HFF-Myc (cell line): ENCODE measurements at regions not wholly inside any gene's neighbourhood (a gene's known extent, or its start where the extent isn't known, plus 50 kb on each side); places are given as distances from the start of the nearest gene placed in this dataset.

Source experiments
- DNase-seq: peaks from one replicate; pipeline ENCODE4 v3.0.0-alpha.2; 2011; ENCODE audit warnings: low read depth; ENCODE audit errors: extremely low read depth
- H3K4me3 ChIP-seq: replicated peaks from 2 replicates; pipeline ENCODE4 v1.5.1; 2011; ENCODE audit warnings: low read depth, mild to moderate bottlenecking, control low read depth, low read length
- TF ChIP-seq, protein P1 (sequence below): IDR thresholded peaks from 2 replicates; pipeline ENCODE4 v1.5.1; 2012; ENCODE audit warnings: mild to moderate bottlenecking, low read depth, low read length, control low read depth; ENCODE audit errors: missing control alignments

DNA sequence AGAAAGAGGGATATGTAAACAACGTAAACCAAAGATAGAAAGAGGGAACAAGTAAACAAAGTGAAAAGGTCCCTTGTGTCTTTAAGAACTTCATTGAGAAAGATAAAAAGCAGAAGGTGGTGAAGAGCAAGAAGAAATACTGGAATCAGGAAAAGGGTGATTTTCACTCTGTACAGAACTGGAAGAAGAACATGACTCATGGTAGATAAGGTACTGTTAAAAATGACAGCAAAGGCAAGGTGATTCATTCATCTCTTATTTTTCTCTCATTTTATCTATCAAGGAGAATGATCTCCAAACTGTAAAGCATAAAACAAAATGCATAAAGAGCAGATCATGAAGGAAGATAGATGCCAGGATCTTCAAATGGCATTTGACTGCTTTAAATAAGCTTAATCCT lies 724.6 kb upstream of the CELF4 start:
- no peak for DNase-seq
- H3K4me3 ChIP-seq = no peak overlapping the region
- TF ChIP-seq, protein P1, sequence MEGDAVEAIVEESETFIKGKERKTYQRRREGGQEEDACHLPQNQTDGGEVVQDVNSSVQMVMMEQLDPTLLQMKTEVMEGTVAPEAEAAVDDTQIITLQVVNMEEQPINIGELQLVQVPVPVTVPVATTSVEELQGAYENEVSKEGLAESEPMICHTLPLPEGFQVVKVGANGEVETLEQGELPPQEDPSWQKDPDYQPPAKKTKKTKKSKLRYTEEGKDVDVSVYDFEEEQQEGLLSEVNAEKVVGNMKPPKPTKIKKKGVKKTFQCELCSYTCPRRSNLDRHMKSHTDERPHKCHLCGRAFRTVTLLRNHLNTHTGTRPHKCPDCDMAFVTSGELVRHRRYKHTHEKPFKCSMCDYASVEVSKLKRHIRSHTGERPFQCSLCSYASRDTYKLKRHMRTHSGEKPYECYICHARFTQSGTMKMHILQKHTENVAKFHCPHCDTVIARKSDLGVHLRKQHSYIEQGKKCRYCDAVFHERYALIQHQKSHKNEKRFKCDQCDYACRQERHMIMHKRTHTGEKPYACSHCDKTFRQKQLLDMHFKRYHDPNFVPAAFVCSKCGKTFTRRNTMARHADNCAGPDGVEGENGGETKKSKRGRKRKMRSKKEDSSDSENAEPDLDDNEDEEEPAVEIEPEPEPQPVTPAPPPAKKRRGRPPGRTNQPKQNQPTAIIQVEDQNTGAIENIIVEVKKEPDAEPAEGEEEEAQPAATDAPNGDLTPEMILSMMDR = no peak

DNA sequence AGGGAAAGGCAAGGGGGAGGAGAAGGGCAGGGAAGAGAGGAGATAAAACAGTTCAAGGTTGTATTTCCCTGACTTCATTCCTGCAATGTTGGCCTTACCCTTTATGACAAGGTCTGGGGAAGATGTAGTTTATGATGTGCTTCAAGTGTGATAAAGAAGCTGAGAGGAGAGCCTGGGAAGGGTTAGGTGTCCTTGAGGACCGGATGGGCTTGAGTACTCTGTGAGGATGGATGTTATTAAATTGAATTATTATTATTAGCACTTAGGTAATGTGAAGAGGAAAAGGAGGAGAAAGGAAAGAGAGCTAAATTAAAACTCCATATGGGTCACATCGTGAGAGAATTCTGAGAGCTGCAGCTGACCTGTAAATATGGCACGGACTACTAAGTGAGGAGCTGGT lies 719.4 kb upstream of the CELF4 start:
- H3K4me3 ChIP-seq = no peak overlapping the region
- DNase-seq = no peak
- TF ChIP-seq, protein P1 = no peak

DNA sequence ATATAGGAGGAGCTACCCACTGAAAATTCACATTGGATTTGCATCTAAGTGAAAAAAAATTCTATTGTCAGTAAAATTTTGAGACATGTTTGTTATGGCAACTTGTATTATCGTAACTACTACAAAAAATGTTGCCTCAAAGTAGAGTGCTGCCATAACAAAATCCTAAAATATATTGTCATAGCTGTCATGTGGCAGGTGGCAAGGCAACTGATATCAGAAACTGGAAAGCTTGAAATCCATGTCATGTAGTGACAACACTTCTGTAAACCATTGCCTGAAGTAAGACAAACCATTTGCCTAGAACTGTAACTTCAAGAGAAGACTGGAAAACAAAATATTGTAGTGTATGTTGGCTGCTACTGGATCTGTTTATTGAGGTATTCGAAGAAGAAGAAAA lies 697.5 kb upstream of the CELF4 start:
- DNase-seq = no peak
- TF ChIP-seq, protein P1 = no peak

DNA sequence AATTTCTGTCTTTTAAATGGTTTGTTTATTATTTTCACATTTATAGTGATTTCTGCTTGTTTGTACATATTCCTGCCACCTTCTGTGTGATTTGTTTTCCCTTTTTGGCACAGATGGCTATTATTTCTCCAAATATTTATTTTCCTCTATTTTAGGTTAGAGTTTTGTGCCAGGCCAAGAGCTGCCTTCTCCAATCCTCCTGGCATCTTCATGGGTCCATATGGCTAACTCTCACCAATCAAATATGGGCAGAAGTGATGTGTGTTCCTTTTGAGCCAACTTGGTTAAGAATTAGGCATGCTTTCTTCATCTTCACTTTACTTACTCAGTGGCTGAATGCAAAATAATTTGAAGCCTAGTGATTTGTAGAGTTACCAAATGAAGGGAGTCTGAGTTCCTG lies 697.1 kb upstream of the CELF4 start:
- no peak overlapping the region for H3K4me3 ChIP-seq
- TF ChIP-seq, protein P1 = no peak
- DNase-seq = no peak

More for the DNA sequence above, 697.5 kb upstream of the CELF4 start:
- no peak overlapping the region for H3K4me3 ChIP-seq

DNA sequence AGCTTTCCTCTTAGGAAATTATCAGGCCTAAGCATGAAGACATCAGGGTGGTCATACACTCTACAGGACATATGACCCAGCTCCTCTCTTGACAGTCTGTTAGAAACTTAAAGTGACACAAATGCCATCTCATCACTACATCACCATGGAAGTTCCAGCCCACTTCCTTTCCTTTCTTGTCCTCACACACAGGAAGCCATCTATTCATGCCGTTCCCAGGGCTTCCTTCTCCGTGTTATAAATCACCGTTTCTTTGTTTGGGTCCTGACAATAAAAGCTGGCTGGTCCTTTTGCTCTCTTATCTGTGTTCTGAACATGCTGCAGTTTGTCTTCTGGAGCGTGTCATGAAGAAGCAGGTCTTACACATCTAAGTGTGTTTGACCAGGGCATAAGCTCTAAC lies 692.1 kb upstream of the CELF4 start:
- H3K4me3 ChIP-seq = no peak overlapping the region
- TF ChIP-seq, protein P1 = no peak
- no peak for DNase-seq

DNA sequence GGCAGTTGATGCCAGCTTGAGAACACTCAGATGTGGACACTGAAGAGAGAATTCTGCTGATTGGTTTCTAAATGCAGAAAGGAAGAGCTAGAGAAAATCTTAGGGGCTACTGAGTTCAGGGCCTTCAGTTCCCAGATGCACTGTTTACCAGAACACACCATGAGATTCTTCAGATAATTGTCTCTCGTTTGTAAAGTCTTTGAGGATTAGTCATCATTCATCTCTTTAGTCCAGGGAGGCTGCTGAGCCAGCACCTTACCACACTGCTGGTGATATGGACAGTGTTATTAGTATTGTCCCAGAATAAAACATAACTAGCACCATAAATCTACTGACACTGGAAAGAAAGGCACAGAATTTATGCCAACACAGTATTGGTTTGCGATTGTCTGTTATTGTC lies 690.8 kb upstream of the CELF4 start:
- TF ChIP-seq, protein P1 = no peak
- H3K4me3 ChIP-seq = no peak overlapping the region
- no peak for DNase-seq

DNA sequence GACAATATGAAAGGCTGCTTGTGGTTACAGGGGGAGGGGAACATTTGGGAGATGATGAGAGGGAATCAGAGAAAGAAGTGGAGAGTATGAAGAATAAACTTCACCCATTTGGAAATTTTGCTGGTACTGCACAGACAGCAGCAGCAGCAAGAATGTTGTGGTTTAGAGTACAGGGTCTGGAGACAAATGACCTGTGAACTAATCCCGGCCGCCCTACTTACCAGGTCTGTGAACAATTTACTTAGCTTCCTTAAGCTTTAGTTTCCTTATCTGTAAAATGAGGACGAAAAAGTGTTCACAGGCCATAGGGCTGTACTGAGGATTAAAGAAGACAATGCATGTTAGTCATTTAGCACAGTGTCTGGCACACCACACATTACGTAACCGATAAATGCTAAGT lies 685.4 kb upstream of the CELF4 start:
- TF ChIP-seq, protein P1 = no peak
- DNase-seq = no peak

More for the DNA sequence above, 685.4 kb upstream of the CELF4 start:
- H3K4me3 ChIP-seq = no peak overlapping the region
